Stimulated activated CD4-positive, alpha-beta T cell treated with anti-CD3 and anti-CD28 coated beads, Interleukin-1b, Interleukin-23, amount 100 ng/mL, for 24 hours (primary cell): ENCODE measurements at regions not wholly inside any gene's neighbourhood (a gene's known extent, or its start where the extent isn't known, plus 50 kb on each side); places are given as distances from the start of the nearest gene placed in this dataset.

Source experiments
- DNase-seq, 4 experiments: peaks; one replicate each; pipeline ENCODE4 v3.0.0-alpha.2; 2020; ENCODE audit warnings: low read depth in 4 of 4, low spot score in 1 of 4

DNA sequence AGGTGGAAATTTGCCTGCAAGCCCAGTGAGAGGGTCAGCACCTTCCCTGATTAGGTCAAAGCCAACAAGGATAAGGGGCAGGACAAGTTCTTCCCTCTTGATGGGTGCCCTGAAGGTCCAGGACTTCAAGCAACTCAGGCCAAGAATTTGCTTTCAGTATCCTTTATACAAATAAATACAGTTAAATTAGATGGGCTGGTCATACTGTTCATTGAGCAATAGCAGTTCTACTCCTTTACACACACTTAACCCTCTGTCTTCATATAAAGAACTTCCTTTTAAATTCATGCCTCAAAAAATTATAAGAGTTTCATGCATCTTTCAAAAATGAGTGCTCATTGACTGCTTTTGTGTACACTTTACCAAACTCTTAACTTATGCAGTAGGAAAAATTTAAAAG lies 392.0 kb downstream of the SPRY1 start:
- no peak for DNase-seq

DNA sequence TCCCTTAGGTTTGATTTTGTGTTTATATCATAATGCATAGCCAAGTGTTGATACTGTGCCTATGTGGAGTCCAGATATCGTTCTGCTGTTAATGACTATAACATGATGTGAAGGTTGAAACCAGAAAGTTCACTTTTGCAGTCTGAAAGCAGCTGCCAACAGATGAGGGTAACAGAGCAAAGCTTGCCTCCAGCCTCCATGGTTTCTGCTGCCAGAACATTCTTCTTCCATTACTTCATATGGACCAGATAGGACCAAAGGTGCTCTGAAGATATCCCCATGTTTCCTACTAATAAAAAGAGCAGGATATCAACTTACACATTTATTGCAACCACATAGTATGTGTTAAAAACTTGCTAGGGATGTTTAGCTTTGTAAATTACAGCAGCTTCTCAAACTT lies 394.1 kb downstream of the SPRY1 start:
- DNase-seq = no peak

DNA sequence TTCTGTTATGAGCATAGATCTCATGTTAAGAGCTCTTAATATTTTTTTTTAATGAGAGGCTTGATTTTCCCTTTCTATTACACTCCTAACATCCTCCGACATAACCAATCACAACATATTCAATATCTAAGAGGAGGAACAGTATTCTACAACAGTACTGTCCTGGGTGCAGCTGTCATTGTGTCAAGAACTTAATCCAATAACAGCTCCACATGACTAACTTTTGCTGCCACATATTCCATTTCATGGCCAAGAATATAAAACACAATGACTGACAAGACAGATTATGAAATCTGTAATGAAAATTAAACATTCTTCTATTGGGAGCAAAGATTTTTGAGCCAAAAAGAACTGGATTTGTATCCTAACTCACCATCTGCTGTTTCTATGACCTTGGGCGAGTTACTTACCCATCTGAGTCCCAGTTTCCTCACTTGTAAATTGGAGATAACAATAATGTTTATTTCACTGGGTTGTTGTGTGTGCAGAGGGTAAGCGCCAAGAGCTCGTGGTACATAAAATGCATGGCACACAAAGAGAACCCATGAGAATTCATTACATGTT lies 405.6 kb downstream of the SPRY1 start:
- no peak for DNase-seq

DNA sequence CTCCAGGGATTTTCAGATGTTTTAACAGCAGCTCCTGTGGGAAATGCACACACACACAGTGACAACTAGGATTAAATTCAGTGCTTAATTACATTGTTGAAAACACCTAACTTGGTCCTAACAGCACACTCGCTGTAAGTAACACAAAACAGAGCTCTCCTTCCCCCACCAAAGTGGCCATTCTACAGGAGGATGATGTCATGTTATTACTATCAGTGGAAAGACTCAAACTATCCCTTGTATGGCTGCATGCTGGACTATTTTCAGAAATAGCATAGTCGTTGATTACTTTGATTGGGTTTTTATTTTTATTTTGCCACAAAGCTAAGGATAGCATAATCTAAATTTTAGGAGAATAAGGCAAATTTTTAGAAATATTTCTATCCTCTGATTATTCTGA lies 406.3 kb downstream of the SPRY1 start:
- DNase-seq = no peak

DNA sequence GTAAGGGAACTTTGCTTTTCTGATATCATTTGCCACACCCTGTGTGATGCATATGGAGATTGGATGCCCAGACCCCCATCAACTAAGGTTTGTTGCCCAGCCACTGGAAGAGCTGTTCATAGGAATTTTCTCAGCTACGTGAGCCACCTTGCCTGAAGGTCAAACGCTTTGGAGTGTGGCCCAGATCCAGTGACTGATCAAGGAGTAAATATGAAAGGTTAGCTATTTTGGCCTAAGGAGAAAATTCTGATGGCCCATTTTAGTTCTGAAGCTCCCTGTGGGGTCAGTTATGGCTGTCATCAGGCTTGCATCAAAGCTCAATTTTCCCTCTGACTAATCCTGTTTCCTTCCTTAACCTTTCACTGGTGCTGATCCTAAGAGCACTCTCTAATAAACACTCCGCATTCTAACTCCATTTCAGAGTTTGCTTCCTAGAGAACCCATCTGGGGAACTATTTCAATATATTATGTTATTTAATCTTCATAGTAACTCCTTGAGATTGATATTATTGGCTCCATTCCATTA lies 407.7 kb downstream of the SPRY1 start:
- no peak for DNase-seq

DNA sequence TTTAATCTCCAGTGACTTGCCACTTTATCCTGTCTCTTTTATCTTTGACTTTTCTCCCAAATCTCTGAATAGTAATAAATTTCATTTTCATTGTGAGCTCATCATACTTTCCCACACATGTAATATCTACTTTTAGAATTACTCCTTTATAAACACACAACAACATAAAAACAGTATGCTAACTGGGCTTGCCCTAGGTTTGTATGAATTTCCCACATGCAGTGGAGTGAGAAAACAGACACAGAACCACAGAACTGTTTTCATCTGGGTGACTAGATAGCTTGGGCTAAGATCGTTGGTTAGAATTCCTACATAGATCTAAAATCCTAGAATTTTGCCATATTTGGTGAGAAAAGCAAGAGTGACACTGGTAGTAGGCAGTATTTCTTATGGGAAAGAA lies 409.5 kb downstream of the SPRY1 start:
- no peak for DNase-seq

DNA sequence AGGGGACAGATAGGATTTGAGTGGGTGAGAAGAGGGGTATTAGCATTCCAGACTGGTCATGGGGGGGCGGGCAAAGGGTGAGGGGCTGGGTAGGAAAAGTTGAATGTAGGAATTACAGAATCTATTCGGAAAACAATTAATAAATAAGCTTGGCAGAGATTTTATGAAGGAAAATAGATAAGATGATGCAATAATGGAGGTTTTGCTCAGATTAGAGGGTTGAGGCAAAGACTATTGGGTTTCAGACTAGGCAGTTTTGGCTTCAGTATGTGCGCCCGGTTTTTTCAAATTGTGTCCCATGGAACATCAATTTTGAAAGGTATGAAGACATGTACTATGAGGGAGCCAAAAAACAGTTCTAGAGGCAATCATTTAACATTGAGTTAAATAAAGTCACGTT lies 410.6 kb downstream of the SPRY1 start:
- DNase-seq = no peak

DNA sequence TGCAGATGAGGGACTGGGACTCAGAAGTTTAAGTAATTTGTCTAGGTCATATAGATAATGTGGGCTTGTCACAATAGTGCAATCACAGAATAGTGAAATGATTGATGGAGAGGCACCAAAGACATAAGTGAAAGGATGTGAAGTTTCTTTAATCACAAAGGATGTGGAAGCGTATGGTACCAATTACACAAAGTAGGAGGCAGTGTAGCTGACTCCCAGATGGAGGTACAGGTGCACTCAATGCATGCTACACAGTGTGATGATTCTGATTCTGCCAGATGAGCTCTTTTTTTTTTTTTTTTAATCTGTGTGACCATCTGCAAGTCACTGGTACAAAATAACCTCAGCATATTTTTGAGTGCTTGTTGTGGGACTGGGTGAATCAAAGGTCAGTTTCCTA lies 411.3 kb downstream of the SPRY1 start:
- no peak for DNase-seq

DNA sequence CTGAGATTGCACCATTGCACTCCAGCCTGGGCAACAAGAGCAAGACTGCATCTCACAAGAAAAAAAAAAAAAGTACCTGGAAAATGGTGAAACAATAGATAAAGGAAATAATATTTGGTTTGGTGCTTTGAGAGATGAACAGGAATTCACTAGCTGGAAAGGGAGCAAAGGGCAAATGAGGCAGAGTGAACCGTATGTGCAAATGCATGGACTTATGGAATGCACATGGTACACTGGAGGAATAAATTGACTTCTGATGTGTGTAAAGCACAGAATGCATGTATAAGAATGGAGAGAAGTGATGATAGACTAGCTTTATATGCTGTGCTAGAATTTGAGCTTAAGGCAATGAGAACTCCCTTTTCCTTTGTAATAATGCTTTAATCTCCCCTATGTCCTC lies 413.3 kb downstream of the SPRY1 start:
- no peak for DNase-seq

DNA sequence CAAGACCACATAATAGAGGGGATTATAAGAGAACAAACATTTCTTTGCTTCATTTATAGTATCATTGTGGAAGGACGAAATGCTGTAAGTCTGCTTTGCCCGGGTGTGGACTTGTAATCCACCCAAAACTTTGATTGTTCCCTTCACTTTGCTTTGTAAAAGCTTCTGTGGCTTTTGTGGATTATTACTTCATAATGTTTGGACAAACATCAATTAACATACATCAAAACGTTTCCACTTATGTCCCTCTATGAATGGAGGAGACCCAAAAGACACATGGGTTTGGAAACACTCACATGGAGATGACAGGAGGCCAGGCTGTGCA lies 415.4 kb downstream of the SPRY1 start:
- DNase-seq = no peak

DNA sequence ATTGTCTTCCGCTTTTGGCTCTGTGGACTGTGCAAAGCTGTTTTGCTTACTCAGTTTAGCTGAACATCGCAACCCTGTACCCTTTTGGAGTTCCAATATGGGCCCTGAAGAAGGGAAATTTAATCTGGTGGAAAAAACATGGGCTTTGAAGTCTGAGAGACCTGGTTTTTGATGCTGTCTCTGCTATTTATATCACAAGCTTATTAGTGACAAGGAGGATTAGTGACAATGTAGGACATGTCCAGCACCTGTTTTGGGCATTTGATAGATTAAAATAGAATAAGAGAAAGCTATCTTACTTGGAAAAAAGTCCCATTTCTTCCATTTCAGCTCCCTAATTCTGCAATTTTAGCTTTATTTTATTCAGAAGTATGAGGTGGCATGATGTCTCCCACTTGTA lies 417.3 kb downstream of the SPRY1 start:
- DNase-seq = no peak

DNA sequence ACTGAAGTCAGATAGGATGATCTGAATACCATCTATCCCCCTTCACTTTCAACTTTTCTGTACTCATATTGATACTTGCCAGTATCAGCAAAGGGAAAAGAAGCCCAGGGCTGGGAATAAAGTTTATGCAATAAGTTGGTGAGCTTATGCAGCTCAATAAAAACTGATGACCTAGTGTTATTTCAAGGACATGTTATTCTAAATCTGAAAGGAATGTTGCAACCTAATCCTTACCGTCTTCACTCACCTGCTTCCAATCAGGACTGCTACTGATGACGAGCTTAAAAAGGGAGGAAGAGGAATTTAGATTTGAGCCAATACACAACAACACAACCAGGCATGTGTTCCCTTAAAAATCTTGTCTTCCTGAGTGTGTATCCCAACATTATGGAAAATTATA lies 419.9 kb downstream of the SPRY1 start:
- DNase-seq = no peak

DNA sequence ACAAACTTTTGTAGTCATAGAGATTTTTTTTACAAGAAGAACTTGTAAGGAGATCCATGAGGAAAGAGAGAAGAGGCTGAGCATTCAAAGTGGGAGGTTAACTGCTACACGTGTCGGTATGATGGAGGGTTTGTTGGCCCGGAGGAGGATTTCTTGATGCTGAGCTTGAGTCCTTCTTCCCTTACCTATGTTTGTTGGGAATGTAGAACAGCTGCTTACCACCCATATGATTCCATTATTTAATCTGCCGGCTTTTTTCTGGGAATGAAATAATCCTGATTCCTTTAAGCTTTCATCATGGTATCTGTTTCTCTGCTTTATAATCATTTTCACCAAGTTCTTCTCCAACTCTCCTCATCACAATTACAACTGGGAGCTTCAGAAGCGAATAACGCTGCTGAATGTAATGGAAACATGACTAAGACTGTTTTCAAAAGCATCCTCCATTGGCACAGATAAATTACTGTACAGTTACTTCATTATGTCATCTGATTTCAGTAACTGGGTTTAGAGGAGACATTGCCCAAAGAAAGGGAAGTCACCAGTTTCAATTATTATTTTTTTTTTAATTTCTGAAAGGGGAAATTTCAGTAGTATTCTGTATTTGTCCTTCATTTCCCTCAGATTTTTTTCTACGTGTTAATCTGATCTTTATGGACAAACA lies 420.6 kb downstream of the SPRY1 start:
- no peak for DNase-seq

DNA sequence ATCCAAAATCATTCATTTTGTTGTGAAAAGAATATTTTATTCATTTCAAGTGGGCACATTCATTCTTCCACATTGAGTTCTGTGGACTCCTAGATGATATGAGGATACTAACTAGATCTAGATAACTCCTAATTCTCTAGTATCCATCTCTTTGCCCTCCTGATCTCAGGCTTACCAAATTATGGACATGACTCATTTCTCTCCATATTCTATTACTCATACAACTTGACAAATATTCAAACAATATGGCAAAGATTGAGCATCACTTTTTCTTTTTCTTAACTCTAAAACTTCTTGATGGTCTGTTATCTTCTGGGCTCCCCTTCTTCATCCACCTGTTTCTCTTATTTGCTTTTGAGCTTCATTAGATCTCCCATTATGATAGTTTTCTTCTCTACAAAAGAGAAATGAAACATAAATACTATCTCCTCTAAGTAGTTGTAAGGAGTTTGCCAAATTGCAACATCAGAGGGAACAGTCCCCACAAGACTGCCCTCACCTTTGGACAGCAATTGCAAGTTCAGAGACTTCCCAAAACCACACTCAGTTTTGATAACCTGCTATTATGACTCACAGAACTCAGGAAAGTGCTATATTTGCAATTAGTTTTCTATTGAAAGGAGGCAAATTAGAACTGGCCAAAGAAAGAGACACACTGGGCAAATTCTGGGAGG lies 422.9 kb downstream of the SPRY1 start:
- no peak for DNase-seq

DNA sequence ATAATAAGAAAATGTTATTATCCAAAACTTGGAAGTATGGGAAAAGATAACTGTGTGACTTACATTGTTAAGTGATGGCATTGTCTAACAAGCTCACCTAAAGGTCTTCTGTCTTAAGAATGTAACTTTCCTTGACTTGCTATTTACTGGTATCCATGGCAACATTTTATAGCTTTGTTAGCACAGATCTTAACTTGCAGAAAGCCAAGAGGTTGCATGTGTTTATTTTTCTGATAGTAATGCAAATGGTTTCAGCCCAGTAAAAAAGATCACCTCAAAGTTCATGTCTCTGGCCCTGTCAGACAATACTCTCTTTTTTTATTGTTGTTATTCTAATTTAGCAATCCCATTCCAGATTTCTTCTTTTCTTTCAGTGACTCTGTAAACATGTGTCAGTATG lies 425.3 kb downstream of the SPRY1 start:
- no peak for DNase-seq

DNA sequence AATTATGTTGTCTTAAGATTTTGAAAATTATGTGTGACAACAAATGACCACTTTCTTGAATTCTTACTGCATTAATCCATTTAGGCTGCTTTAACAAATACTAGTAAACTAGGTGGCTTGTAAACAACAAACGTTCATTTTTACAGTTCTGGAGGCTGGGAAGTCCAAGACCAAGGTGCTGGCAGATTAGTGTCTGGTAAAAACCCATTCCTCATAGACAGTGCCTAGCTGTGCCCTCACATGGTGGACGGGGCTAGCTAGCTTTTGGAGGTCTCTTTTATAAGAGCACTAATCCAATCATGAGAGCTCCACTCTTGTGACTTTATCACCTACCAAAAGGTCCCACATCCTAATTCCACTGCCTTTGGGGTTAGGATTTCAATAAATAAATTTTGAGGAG lies 425.8 kb downstream of the SPRY1 start:
- DNase-seq = no peak

DNA sequence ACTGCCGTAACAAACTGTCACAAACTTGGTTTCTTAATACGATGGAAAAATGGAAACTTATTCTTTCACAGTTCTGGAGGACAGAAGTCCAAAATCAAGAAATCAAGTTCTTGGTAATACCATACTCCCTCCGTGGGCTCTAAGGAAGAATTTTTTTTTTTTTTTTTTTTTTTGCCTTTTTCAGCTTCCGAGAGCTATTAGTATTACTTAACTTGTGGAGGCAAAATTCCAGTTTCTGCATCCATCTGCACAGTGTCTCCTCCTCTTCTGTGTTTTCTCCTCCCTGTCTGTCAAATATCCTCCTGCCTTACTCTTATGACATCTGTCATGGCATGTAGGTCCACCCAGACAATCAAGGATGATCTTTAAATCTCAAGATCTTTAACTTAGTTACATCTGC lies 426.6 kb downstream of the SPRY1 start:
- no peak for DNase-seq

DNA sequence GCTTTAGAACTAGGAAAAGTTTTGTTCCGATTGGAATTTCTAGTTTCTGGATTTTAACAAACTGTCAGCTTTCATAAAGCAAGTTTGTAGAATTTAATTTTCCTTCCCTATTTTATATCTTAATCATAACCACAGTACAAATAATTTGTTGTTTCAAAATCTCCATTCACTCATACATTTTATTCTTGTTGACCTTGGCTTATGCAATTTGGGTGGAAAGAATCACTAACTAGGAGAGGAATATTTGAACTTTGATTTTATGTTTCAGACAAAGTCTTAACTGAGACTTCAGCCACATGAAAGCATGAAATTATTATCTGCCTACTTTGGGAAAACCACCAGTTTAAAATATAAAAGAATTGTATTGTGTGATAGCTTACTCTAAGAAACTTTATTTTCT lies 427.9 kb downstream of the SPRY1 start:
- DNase-seq = no peak

DNA sequence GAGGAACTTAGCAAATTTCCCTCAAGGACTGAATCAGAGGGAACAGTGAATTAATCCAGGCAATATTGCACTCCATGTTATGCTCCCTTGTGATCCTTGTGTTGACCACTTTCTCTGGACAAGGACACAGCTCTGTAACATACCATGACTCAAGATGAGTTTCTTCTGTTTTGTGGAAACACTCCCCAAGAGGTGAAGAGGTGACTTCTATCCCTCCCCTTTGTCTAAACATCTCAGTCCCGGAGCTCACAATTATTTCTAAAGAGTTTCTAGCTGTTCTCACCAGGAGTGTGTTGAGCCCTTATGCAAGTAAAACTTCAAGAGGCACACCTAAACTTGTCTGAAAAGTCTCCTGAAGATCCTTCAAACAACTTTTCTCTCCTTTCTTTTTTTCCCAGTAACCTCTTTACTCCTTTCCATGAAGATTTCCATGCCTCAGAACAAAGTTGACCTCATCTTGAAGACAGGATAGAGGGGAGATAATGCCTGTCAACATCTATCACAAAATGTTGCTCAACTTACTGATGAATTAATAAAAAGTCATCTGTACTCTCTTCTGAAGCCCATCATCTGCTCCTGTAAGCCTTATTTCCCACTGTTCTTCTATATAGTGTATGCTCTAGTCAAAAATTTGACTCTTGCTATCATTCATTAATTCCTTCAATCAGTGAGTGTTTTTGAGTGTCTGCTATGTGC lies 429.1 kb downstream of the SPRY1 start:
- DNase-seq = no peak

DNA sequence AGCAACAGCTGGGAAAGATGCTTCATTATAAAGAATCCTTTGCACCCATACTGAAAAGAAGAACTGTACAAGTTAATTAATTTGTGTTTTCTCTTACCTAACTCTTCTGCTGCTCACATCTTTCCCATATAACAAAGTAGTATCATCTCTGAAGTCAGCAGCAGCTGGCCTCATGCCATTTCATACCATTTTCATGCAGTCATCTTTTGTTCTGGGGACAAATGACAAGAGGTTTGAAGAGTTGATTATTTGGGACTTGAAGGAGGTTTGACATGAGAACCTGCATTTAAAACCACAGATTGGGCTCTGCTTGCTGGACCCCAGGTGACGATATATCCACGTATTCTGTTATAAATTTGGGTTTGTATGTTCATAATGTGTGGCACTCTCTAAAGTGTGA lies 430.3 kb downstream of the SPRY1 start:
- DNase-seq = no peak

DNA sequence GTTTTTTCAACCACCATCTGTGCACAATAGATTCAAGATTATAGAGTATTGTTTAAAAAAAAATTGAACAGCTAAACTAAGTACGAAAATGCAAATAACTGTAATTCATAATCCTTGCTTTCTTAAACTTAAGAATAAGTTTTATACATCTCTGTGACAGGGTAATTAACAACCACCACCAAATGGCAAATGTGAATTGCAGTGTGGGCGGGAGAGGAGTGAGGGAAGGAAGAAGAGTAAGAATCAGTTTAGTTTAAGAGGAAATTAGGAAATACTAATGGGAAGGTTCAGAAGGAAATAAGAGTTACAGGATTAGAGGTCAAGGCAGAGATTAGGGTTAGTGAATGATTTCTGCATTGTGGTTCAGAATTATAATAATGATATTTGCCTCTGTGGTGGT lies 430.9 kb downstream of the SPRY1 start:
- no peak for DNase-seq

DNA sequence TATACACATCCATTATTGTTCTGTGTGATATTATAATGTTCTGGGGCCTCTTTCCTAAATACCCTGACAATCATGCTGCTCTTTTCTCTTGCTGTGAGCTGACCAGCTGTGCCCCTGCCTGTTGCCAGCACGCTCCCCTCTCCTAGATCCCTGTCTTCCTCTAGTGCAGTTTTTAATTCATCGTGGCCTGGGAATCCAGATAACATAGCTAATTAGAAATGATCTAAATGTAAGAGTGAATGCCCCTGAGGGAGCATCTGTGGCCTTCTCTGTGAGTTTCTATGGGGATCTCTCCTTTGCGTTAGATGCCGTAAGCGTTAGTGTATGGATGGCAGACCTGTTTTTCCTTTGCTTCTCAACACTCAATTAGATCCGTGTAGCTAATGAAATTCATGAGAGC lies 434.3 kb downstream of the SPRY1 start:
- no peak for DNase-seq
